Stomach (tissue), 4 donors: ENCODE measurements at regions not wholly inside any gene's neighbourhood (a gene's known extent, or its start where the extent isn't known, plus 50 kb on each side); places are given as distances from the start of the nearest gene placed in this dataset.

Source experiments
- CTCF ChIP-seq, 7 experiments: fragments of 450-650 bp in 4 of 7; fragments of 200-600 bp in 3 of 7; sonication (generic) in 3 of 7; IDR thresholded peaks; one replicate each; pipeline ENCODE4 v1.5.1; 2016 to 2019; ENCODE audit warnings: antibody characterized with exemption in 7 of 7, control low read depth in 2 of 7, mild to moderate bottlenecking in 1 of 7
- POLR2A ChIP-seq, 4 donors: fragments of 450-650 bp; IDR thresholded peaks; one replicate each; pipeline ENCODE4 v1.6.1; 2016; ENCODE audit warnings: antibody characterized with exemption in 4 of 4, control low read depth in 2 of 4, mild to moderate bottlenecking in 1 of 4, moderate library complexity in 1 of 4

- TF ChIP-seq CTCF (IDR thresholded peaks at IDR 0.05): no peak
- no peak for TF ChIP-seq POLR2A (IDR thresholded peaks at IDR 0.05)
Measured at GRCh38 chrX:25156832-25157231, 141.1 kb upstream of the ARX start.
